Testis (tissue), 2 donors: ENCODE measurements at regions not wholly inside any gene's neighbourhood (a gene's known extent, or its start where the extent isn't known, plus 50 kb on each side); places are given as distances from the start of the nearest gene placed in this dataset.

Experiments
- POLR2A ChIP-seq: fragments of 450-650 bp; IDR thresholded peaks from one replicate; pipeline ENCODE4 v1.6.1; 2017; ENCODE audit warnings: antibody characterized with exemption, mild to moderate bottlenecking, moderate library complexity
- TF ChIP-seq, protein P1 (sequence below), 3 experiments: fragments of 450-650 bp in 2 of 3; fragments of 200-600 bp in 1 of 3; sonication (generic) in 1 of 3; IDR thresholded peaks; one replicate each; pipeline ENCODE4 v1.5.1; 2016 to 2019; ENCODE audit warnings: antibody characterized with exemption in 3 of 3, mild to moderate bottlenecking in 2 of 3, moderate library complexity in 1 of 3

DNA sequence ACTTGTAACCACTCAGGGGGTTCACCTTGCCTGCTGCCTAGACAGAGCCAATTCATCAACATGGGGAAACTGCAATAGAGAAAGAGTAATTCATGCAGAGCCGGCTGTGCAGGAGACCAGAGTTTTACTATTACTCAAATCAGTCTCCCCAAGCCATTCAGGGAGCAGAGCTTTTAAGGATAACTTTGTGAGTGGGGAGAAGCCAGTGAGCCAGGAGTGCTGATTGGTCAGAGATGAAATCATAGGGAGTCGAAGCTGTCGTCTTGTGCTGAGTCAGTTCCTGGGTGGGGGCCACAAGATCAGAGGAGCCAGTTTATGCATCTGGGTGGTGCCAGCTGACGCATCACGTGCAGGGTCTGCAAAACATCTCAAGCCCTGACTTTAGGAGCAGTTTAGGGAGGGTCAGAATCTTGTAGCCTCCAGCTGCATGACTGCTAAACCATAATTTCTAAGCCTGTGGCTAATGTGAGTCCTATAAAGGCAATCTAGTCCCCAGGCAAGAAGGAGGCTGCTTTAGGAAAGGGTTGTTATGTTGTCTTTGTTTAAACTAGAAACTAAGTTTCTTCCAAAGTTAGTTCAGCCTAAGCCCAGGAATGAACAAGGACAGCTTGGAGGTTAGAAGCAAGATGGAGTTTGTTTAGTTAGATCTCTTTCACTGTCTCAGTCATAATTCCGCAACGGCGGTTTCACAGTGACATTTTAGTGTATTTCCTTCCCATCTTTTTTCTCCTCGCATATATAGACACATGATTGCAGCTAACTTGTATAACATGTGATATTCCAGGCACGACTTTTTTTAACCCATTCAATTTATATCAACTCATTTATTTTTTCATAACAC, 68.9 kb upstream of the NCOR2 start:
- TF ChIP-seq, protein P1, sequence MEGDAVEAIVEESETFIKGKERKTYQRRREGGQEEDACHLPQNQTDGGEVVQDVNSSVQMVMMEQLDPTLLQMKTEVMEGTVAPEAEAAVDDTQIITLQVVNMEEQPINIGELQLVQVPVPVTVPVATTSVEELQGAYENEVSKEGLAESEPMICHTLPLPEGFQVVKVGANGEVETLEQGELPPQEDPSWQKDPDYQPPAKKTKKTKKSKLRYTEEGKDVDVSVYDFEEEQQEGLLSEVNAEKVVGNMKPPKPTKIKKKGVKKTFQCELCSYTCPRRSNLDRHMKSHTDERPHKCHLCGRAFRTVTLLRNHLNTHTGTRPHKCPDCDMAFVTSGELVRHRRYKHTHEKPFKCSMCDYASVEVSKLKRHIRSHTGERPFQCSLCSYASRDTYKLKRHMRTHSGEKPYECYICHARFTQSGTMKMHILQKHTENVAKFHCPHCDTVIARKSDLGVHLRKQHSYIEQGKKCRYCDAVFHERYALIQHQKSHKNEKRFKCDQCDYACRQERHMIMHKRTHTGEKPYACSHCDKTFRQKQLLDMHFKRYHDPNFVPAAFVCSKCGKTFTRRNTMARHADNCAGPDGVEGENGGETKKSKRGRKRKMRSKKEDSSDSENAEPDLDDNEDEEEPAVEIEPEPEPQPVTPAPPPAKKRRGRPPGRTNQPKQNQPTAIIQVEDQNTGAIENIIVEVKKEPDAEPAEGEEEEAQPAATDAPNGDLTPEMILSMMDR (IDR thresholded peaks at IDR 0.05), result no peak
- TF ChIP-seq POLR2A, result no peak
